ENCODE measurements at regions not wholly inside any gene's neighbourhood (a gene's known extent, or its start where the extent isn't known, plus 50 kb on each side); places are given as distances from the start of the nearest gene placed in this dataset.

GRCh38 chr11:39365809-39366436 is 2093.5 kb downstream of the LRRC4C start:
- TF ChIP-seq POLR2AphosphoS5 (IDR thresholded peaks at IDR 0.05; ENCODE audit: low read depth, low read length) (no peak), CTCF (IDR thresholded peaks at IDR 0.05) (peak; percentile 31; the same call in 1 of the 2 replicates)

All from Panc1 (cell line).